Gastroesophageal sphincter (tissue), 3 donors: ENCODE measurements at regions not wholly inside any gene's neighbourhood (a gene's known extent, or its start where the extent isn't known, plus 50 kb on each side); places are given as distances from the start of the nearest gene placed in this dataset.

ENCODE experiments used
- CTCF ChIP-seq, 4 experiments: fragments of 200-600 bp in 2 of 4; fragments of 450-650 bp in 2 of 4; sonication (generic) in 1 of 4; IDR thresholded peaks; one replicate each; pipeline ENCODE4 v1.5.1; 2017 to 2019; ENCODE audit warnings: antibody characterized with exemption in 4 of 4, mild to moderate bottlenecking in 2 of 4, moderate library complexity in 2 of 4
- EP300 ChIP-seq: sonication (generic); formaldehyde crosslinking; IDR thresholded peaks from one replicate; pipeline ENCODE4 v1.6.1; 2017; ENCODE audit warnings: antibody characterized with exemption, mild to moderate bottlenecking

- TF ChIP-seq CTCF (IDR thresholded peaks at IDR 0.05) (no peak), EP300 (no peak)
These were observed 1652.3 kb upstream of the SLC39A10 start for GRCh38 chr2:194004590-194005206.
